Lung (tissue), 11 donors: ENCODE measurements at regions not wholly inside any gene's neighbourhood (a gene's known extent, or its start where the extent isn't known, plus 50 kb on each side); places are given as distances from the start of the nearest gene placed in this dataset.

ENCODE experiments used
- ATAC-seq: fragments of 200-7000 bp; cut with Tn5 transposase; one replicate; pipeline ENCODE4 v1.9.1; 2020; ENCODE audit warnings: moderate number of reproducible peaks; ENCODE audit not compliant: insufficient read depth, low FRiP score
- DNase-seq, 3 donors: peaks; one replicate each; pipeline ENCODE4 v3.0.0-alpha.2; 2013 to 2017
- H3K27ac ChIP-seq, 2 donors: one replicate each; pipeline ENCODE4 v1.5.1; 2013; ENCODE audit warnings: mild to moderate bottlenecking in 2 of 2, moderate library complexity in 2 of 2, control low read depth in 1 of 2, inconsistent platforms in 1 of 2, low read depth in 1 of 2, low read length in 1 of 2
- H3K27me3 ChIP-seq, 3 donors: one replicate each; pipeline ENCODE4 v1.5.1; 2013; ENCODE audit warnings: low read length in 2 of 3; ENCODE audit not compliant: control insufficient read depth in 3 of 3, insufficient read depth in 3 of 3
- H3K36me3 ChIP-seq, 4 donors: one replicate each; pipeline ENCODE4 v1.5.1; 2013; ENCODE audit warnings: low read length in 4 of 4, mild to moderate bottlenecking in 1 of 4, moderate library complexity in 1 of 4; ENCODE audit not compliant: control insufficient read depth in 4 of 4, insufficient read depth in 4 of 4
- H3K4me1 ChIP-seq, 5 donors: one replicate each; pipeline ENCODE4 v1.5.1; 2013; ENCODE audit warnings: low read length in 5 of 5, mild to moderate bottlenecking in 2 of 5, moderate library complexity in 1 of 5; ENCODE audit not compliant: control insufficient read depth in 5 of 5, insufficient read depth in 5 of 5
- H3K4me3 ChIP-seq: one replicate; pipeline ENCODE4 v1.5.1; 2013; ENCODE audit warnings: mild to moderate bottlenecking, control low read depth, moderate library complexity
- H3K9ac ChIP-seq, 2 donors: one replicate each; pipeline ENCODE4 v1.5.1; 2013; ENCODE audit warnings: low read length in 2 of 2, control low read depth in 1 of 2; ENCODE audit not compliant: insufficient read depth in 1 of 2
- H3K9me3 ChIP-seq, 4 donors: one replicate each; pipeline ENCODE4 v1.5.1; 2013; ENCODE audit warnings: low read length in 3 of 4, mild to moderate bottlenecking in 1 of 4, moderate library complexity in 1 of 4; ENCODE audit not compliant: control insufficient read depth in 4 of 4, insufficient read depth in 3 of 4
- WGBS, 2 donors: extraction: QIAGEN DNeasy Blood & Tissue Kit; methylation state at CpG; one replicate each; pipeline ENCODE4 v1.1.7; 2013; 5-methylcytosine and 5-hydroxymethylcytosine counted together
- TF ChIP-seq, protein P1 (sequence below): IDR thresholded peaks from 2 replicates; pipeline ENCODE4 v1.5.1; 2012; ENCODE audit warnings: mild to moderate bottlenecking; ENCODE audit errors: control extremely low read depth, extremely low read depth
- donor health status: control.
- donor health status: control.
- donor health status: Bipolar disorder and iron deficiency.
- donor health status: healthy.
- donor health status: DM: yes; HTN: yes; CAD: no.

DNA sequence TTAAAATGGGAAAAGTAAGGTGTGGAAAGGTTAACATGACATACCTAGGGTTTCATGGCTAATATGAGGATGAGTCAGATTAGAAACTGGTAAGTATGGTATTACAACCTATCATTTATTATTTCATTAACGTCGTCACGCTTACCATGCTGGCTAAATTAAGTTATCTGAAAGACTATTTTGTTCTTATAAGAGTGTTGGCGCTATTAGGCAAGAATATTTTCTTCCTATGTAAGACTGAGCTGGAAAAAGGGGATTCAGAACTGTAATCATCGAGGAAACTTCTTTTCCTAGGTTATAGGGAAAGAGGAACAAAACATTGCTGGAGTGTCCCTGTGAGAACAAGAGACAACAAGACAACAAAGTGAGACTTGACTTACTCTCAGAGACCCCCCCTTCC, 440.8 kb downstream of the KCNJ2 start:
- no peaks in the 10 kb centered on the region for H3K4me1 ChIP-seq
- H3K36me3 ChIP-seq = no peaks in the 10 kb centered on the region
- H3K9me3 ChIP-seq = no peaks in the 10 kb centered on the region
- no peak overlapping the region for H3K4me3 ChIP-seq
- no peak overlapping the region for H3K9ac ChIP-seq
- TF ChIP-seq, protein P1, sequence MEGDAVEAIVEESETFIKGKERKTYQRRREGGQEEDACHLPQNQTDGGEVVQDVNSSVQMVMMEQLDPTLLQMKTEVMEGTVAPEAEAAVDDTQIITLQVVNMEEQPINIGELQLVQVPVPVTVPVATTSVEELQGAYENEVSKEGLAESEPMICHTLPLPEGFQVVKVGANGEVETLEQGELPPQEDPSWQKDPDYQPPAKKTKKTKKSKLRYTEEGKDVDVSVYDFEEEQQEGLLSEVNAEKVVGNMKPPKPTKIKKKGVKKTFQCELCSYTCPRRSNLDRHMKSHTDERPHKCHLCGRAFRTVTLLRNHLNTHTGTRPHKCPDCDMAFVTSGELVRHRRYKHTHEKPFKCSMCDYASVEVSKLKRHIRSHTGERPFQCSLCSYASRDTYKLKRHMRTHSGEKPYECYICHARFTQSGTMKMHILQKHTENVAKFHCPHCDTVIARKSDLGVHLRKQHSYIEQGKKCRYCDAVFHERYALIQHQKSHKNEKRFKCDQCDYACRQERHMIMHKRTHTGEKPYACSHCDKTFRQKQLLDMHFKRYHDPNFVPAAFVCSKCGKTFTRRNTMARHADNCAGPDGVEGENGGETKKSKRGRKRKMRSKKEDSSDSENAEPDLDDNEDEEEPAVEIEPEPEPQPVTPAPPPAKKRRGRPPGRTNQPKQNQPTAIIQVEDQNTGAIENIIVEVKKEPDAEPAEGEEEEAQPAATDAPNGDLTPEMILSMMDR = no peak
- ATAC-seq (no peak), DNase-seq (no peak)
- no peak overlapping the region for H3K27ac ChIP-seq
- WGBS, 2 donors = 95 to 97% methylated on average over 5 of the region's 5 CpGs
- no peaks in the 10 kb centered on the region for H3K27me3 ChIP-seq

DNA sequence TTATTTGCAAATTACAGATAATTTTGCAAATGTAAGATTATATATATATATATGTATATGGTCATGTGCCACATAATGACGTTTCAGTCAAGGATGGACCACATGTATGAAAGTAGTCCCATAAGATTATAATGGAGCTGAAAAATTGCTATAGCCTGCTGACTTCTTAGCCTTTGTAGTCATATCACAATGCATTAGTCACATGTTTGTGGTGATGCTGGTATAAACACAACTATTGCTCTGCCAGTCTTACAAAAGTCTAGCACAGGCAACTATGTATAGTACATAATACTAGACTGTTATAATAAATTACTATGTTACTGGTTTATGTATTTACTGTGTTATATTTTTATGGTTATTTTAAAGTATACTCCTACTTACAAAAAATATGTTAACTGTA, 444.3 kb downstream of the KCNJ2 start:
- WGBS, 2 donors = 79 to 92% methylated on average over 1 of the region's 1 CpG
- Histone ChIP-seq H3K27me3 (no peaks in the 10 kb centered on the region), H3K4me1 (no peaks in the 10 kb centered on the region), H3K27ac (no peak overlapping the region), H3K4me3 (no peak overlapping the region), H3K36me3 (no peaks in the 10 kb centered on the region), H3K9ac (no peak overlapping the region), H3K9me3 (no peaks in the 10 kb centered on the region)
- TF ChIP-seq, protein P1 = no peak
- DNase-seq = no peak
- no peak for ATAC-seq

DNA sequence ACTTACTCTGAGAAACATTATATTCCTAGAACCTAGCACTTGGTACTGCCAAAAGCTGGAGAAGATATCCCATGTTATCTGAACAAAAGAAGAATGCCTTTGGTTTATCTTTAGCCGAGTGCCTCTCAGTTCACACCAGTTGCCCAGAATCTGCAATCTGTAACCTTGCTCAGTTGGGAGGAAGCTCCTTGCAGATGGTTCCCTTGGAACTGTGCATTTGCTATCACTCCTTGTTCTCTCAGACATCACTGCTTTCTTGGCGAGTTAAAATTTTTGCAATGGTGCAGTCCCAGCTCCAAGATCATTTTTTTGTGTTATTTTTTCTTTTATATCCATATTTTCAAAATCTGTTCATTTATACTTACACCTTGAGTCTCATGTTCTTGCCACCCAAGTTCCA, 446.5 kb downstream of the KCNJ2 start:
- no peaks in the 10 kb centered on the region for H3K9me3 ChIP-seq
- no peaks in the 10 kb centered on the region for H3K36me3 ChIP-seq
- TF ChIP-seq, protein P1 = no peak
- H3K27ac ChIP-seq = no peak overlapping the region
- H3K9ac ChIP-seq = no peak overlapping the region
- no peak overlapping the region for H3K4me3 ChIP-seq
- ATAC-seq = no peak
- H3K27me3 ChIP-seq = no peaks in the 10 kb centered on the region
- 88 to 91% methylated on average over 2 of the region's 2 CpGs for WGBS, 2 donors
- H3K4me1 ChIP-seq = no peaks in the 10 kb centered on the region
- no peak for DNase-seq

DNA sequence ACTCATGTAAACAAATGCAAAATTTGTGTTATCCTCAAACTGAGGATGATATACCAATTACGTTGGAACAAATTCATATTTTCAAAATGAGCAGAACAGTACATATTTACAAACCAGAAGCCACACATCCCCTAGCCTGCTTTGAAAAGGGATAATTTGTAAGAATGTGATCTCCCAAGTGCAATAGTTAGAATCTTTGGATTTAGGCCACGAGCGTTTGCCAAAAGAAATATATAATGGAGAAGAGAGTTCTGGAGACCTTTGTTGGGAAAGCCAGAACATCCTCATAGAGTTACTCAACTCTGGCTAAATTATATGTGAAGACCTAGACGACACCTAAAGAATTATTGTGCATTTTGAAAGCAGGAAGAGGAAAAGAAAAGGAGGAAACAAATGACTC, 449.3 kb downstream of the KCNJ2 start:
- 72 to 74% methylated on average over 4 of the region's 4 CpGs for WGBS, 2 donors
- H3K27me3 ChIP-seq = no peaks in the 10 kb centered on the region
- H3K4me3 ChIP-seq = no peak overlapping the region
- ATAC-seq (no peak), DNase-seq (peak in 2 of 3 donors; percentile 51)
- H3K36me3 ChIP-seq = no peaks in the 10 kb centered on the region
- TF ChIP-seq, protein P1 = no peak
- no peak overlapping the region for H3K27ac ChIP-seq
- H3K9ac ChIP-seq = no peak overlapping the region
- H3K9me3 ChIP-seq = no peaks in the 10 kb centered on the region
- peaks cover 0 to 11% (median 0%) of the 10 kb centered on the region in 5 donors for H3K4me1 ChIP-seq
